HL-60 (cell line): ENCODE measurements at regions not wholly inside any gene's neighbourhood (a gene's known extent, or its start where the extent isn't known, plus 50 kb on each side); places are given as distances from the start of the nearest gene placed in this dataset.

Experiments
- CTCF ChIP-seq: IDR thresholded peaks from one replicate; pipeline ENCODE4 v1.5.1; 2011; ENCODE audit warnings: low read length, control low read depth, inconsistent platforms; ENCODE audit not compliant: insufficient read depth
- GABPA ChIP-seq: IDR thresholded peaks from 2 replicates; pipeline ENCODE4 v1.6.1; 2012; ENCODE audit warnings: low read depth
- POLR2AphosphoS5 ChIP-seq: IDR thresholded peaks from 2 replicates; pipeline ENCODE4 v1.6.1; 2012; ENCODE audit warnings: low read depth

GRCh38 chr5:38101897-38102296 is 156.5 kb upstream of the EGFLAM start:
- TF ChIP-seq CTCF (no peak), POLR2AphosphoS5 (no peak), GABPA (no peak)
